NT2/D1 (cell line): ENCODE measurements at regions not wholly inside any gene's neighbourhood (a gene's known extent, or its start where the extent isn't known, plus 50 kb on each side); places are given as distances from the start of the nearest gene placed in this dataset.

Experiments
- YY1 ChIP-seq: IDR thresholded peaks from 2 replicates; pipeline ENCODE4 v1.6.1; 2011; ENCODE audit not compliant: insufficient read length, insufficient read depth
- ZNF274 ChIP-seq: IDR thresholded peaks from 2 replicates; pipeline ENCODE4 v1.6.1; 2011; ENCODE audit warnings: mild to moderate bottlenecking, low read depth, low read length

DNA sequence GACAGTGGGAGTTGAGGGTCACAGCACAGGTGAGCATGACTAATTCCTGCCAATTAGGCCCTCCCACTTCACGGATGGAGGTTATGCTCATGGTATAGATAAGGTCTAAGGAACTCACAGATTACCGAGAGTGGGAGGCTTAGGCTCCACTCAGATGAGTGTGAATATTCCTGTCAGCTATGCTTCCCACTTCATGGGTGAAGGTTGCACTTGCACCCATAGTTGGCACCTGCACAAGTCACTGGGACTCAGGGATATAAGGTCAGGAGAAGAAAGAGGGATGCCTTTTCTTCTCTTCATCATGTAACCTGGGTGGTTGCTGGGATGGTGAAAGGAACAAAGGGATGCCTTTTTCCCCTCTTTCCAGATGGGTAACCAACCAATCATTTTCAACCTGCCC, 264.9 kb upstream of the TNC start:
- TF ChIP-seq ZNF274 (no peak), YY1 (no peak)
